ENCODE measurements at regions not wholly inside any gene's neighbourhood (a gene's known extent, or its start where the extent isn't known, plus 50 kb on each side); places are given as distances from the start of the nearest gene placed in this dataset.
"Not testable (repeated sequence)": the region's sequence is repeated elsewhere in the genome, so short reads cannot be mapped to it uniquely, and the experiment has no call there.

GRCh38 chr5:159799701-159800100 is 116.6 kb upstream of the ADRA1B start:
- no peaks in the 10 kb centered on the region for H3K27me3 ChIP-seq (ENCODE audit: control insufficient read depth, insufficient read depth, low read length)
- DNase-seq (ENCODE audit: low read depth) = no peak
- no peak for FAIRE-seq

DNA sequence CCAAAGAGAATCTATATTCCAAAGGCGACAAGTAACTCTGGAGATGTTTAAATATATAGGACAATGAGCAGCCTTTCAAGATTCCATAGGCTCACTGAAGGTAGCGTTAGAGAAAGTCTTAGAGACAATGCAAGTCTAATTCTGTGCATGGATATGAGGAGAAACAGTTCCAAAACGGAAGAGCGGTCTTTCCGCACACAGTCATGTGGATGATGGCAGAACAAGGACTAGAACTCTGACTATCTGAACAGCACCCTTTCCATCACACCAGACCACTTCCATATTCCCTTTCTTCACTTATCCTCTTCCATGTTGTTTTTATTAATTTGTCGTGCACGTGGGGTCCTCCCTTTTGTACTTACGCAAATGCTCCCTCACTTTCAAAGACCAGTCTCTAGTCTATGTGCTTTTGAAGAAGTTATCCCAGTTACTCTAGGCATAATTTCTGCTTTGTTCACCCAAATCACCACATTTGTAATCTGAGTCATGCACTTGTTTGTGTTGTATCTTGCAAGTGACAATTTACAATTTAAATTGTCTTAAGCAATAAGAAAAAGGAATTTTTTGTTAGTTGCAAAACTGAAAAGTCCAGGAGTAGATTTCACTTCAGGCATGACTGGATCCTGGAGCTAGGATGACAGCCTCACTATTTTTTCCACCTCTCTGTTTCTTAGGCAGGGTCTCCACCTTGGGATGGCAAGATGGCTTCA is 116.0 kb upstream of the ADRA1B start:
- TF ChIP-seq CTCF (IDR thresholded peaks at IDR 0.05; ENCODE audit: insufficient read depth, low read length, severe bottlenecking) = no peak
- no peak for FAIRE-seq

More at GRCh38 chr5:159799701-159800100, 116.6 kb upstream of the ADRA1B start:
- Histone ChIP-seq H3K4me3 (ENCODE audit: low read depth, low read length) (no peak overlapping the region), H3K36me3 (ENCODE audit: control insufficient read depth, insufficient read depth, low read length) (no peaks in the 10 kb centered on the region)
- no peak for TF ChIP-seq CTCF (IDR thresholded peaks at IDR 0.05; ENCODE audit: insufficient read depth, low read length, severe bottlenecking)

GRCh38 chr5:159801303-159801702 is 115.0 kb upstream of the ADRA1B start:
- no peaks in the 10 kb centered on the region for H3K27me3 ChIP-seq (ENCODE audit: control insufficient read depth, insufficient read depth, low read length)
- TF ChIP-seq CTCF (IDR thresholded peaks at IDR 0.05; ENCODE audit: insufficient read depth, low read length, severe bottlenecking) = no peak
- no peaks in the 10 kb centered on the region for H3K36me3 ChIP-seq (ENCODE audit: control insufficient read depth, insufficient read depth, low read length)
- no peak for DNase-seq (ENCODE audit: low read depth)
- H3K4me3 ChIP-seq (ENCODE audit: low read depth, low read length) = no peak overlapping the region
- FAIRE-seq = peak; percentile 52

More for the DNA sequence above, 116.0 kb upstream of the ADRA1B start:
- H3K27me3 ChIP-seq (ENCODE audit: control insufficient read depth, insufficient read depth, low read length) = no peaks in the 10 kb centered on the region
- no peaks in the 10 kb centered on the region for H3K36me3 ChIP-seq (ENCODE audit: control insufficient read depth, insufficient read depth, low read length)
- H3K4me3 ChIP-seq (ENCODE audit: low read depth, low read length) = no peak overlapping the region
- DNase-seq (ENCODE audit: low read depth) = no peak

GRCh38 chr5:159802661-159803060 is 113.6 kb upstream of the ADRA1B start:
- no peaks in the 10 kb centered on the region for H3K36me3 ChIP-seq (ENCODE audit: control insufficient read depth, insufficient read depth, low read length)
- TF ChIP-seq CTCF (IDR thresholded peaks at IDR 0.05; ENCODE audit: insufficient read depth, low read length, severe bottlenecking) = no peak
- DNase-seq (ENCODE audit: low read depth) (no peak), FAIRE-seq (no peak)
- H3K4me3 ChIP-seq (ENCODE audit: low read depth, low read length) = no peak overlapping the region
- H3K27me3 ChIP-seq (ENCODE audit: control insufficient read depth, insufficient read depth, low read length) = no peaks in the 10 kb centered on the region

DNA sequence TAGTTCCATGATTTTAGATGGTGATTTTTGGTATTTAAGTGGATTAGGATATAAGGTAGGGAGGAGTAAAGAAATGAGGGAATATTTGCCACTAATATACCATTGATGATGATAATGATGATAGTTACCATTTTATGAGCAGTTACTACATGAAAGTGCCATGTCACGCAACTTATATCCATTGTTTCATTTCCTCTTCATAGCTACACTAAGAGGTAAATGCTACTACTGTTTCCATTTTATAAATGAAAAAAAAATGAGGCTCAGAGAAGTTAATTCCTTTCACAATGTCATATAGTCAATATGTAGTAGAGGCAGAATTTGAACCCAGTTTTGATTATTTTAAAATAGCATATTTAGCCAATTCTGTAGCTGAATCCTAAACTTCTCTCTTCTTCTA is 112.2 kb upstream of the ADRA1B start:
- no peak for TF ChIP-seq CTCF (IDR thresholded peaks at IDR 0.05; ENCODE audit: insufficient read depth, low read length, severe bottlenecking)
- Histone ChIP-seq H3K36me3 (ENCODE audit: control insufficient read depth, insufficient read depth, low read length) (no peaks in the 10 kb centered on the region), H3K27me3 (ENCODE audit: control insufficient read depth, insufficient read depth, low read length) (no peaks in the 10 kb centered on the region), H3K4me3 (ENCODE audit: low read depth, low read length) (no peak overlapping the region)
- DNase-seq (ENCODE audit: low read depth) = no peak
- FAIRE-seq = no peak

DNA sequence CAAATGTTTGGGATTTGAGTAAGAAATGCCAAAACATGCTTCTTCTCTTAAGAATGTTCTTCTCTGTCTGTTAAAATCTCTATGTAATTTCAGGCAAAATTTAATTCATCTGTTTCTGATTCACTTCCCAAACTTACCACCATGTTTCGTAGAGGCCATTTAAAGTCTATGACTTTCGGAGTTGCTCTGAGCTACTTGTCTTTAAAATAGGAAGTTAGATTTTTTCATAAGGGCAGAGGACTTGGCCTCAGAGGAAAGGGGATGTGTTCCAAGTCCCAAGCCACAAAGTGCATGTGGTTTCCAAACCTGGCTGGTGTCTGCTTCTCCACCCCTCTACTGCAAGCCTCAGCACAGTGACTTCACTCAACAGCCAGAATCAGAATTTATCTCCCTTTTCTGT is 111.3 kb upstream of the ADRA1B start:
- H3K4me3 ChIP-seq (ENCODE audit: low read depth, low read length) = no peak overlapping the region
- TF ChIP-seq CTCF (IDR thresholded peaks at IDR 0.05; ENCODE audit: insufficient read depth, low read length, severe bottlenecking) = no peak
- FAIRE-seq = no peak
- no peaks in the 10 kb centered on the region for H3K36me3 ChIP-seq (ENCODE audit: control insufficient read depth, insufficient read depth, low read length)
- H3K27me3 ChIP-seq (ENCODE audit: control insufficient read depth, insufficient read depth, low read length) = no peaks in the 10 kb centered on the region
- DNase-seq (ENCODE audit: low read depth) = no peak

- H3K27me3 ChIP-seq (ENCODE audit: control insufficient read depth, insufficient read depth, low read length); H3K4me3 ChIP-seq (ENCODE audit: low read depth, low read length); FAIRE-seq; DNase-seq (ENCODE audit: low read depth); H3K36me3 ChIP-seq (ENCODE audit: control insufficient read depth, insufficient read depth, low read length): not testable (repeated sequence)
Observed at GRCh38 chr5:159807135-159807534, 109.1 kb upstream of the ADRA1B start.

Data from bronchial epithelial cell (primary cell).